Stimulated activated CD4-positive, alpha-beta T cell treated with anti-CD3 and anti-CD28 coated beads, Interleukin-2, amount 100 ng/mL, for 48 hours (primary cell): ENCODE measurements at regions not wholly inside any gene's neighbourhood (a gene's known extent, or its start where the extent isn't known, plus 50 kb on each side); places are given as distances from the start of the nearest gene placed in this dataset.
"Not testable (repeated sequence)": the region's sequence is repeated elsewhere in the genome, so short reads cannot be mapped to it uniquely, and the experiment has no call there.

Source experiments
- DNase-seq, 2 donors: peaks; one replicate each; pipeline ENCODE4 v3.0.0-alpha.2; 2020

GRCh38 chr4:24195991-24196736 lies 306.3 kb upstream of the PPARGC1A start:
- no peak for DNase-seq

- DNase-seq = no peak
These were observed 302.3 kb upstream of the PPARGC1A start for GRCh38 chr4:24192018-24192641.

- no peak for DNase-seq
These were observed 301.2 kb upstream of the PPARGC1A start for GRCh38 chr4:24190761-24191695.

GRCh38 chr4:24188459-24188858 lies 298.6 kb upstream of the PPARGC1A start:
- no peak for DNase-seq

- no peak for DNase-seq
These were observed 296.6 kb upstream of the PPARGC1A start for GRCh38 chr4:24186466-24186865.

GRCh38 chr4:24181005-24181404 lies 291.2 kb upstream of the PPARGC1A start:
- DNase-seq = no peak

- no peak for DNase-seq
These were observed 290.7 kb upstream of the PPARGC1A start for GRCh38 chr4:24180586-24180985.

GRCh38 chr4:24179201-24179840 lies 289.5 kb upstream of the PPARGC1A start:
- no peak for DNase-seq

GRCh38 chr4:24177443-24177842 lies 287.6 kb upstream of the PPARGC1A start:
- not testable (repeated sequence) for DNase-seq

GRCh38 chr4:24175707-24176106 lies 285.9 kb upstream of the PPARGC1A start:
- DNase-seq = no peak

- no peak for DNase-seq
These were observed 284.8 kb upstream of the PPARGC1A start for GRCh38 chr4:24174602-24175001.

GRCh38 chr4:24172406-24172805 lies 282.6 kb upstream of the PPARGC1A start:
- DNase-seq = no peak

- no peak for DNase-seq
These were observed 280.1 kb upstream of the PPARGC1A start for GRCh38 chr4:24169956-24170355.

GRCh38 chr4:24168658-24169057 lies 278.8 kb upstream of the PPARGC1A start:
- DNase-seq = no peak

- DNase-seq = no peak
These were observed 276.7 kb upstream of the PPARGC1A start for GRCh38 chr4:24166501-24166900.

GRCh38 chr4:24164797-24165196 lies 274.9 kb upstream of the PPARGC1A start:
- no peak for DNase-seq

- DNase-seq = no peak
These were observed 274.3 kb upstream of the PPARGC1A start for GRCh38 chr4:24164054-24164693.

- DNase-seq = no peak
These were observed 273.5 kb upstream of the PPARGC1A start for GRCh38 chr4:24163314-24163713.

- no peak for DNase-seq
These were observed 270.5 kb upstream of the PPARGC1A start for GRCh38 chr4:24160358-24160757.

GRCh38 chr4:24158031-24158430 lies 268.2 kb upstream of the PPARGC1A start:
- DNase-seq = no peak

GRCh38 chr4:24150034-24150433 lies 260.2 kb upstream of the PPARGC1A start:
- DNase-seq = no peak

GRCh38 chr4:24146127-24146526 lies 256.3 kb upstream of the PPARGC1A start:
- DNase-seq = no peak

GRCh38 chr4:24145591-24145990 lies 255.7 kb upstream of the PPARGC1A start:
- no peak for DNase-seq
